PC-9 (cell line): ENCODE measurements at regions not wholly inside any gene's neighbourhood (a gene's known extent, or its start where the extent isn't known, plus 50 kb on each side); places are given as distances from the start of the nearest gene placed in this dataset.

Experiments
- BruUV-seq: library from RNA; stranded (reverse); fragments of 400-500 nt; replicated peaks from 2 replicates; lab custom pipeline; 2021; lab: Mats Ljungman, UMichigan
- CTCF ChIA-PET: fragments of 300-600 bp; sonication (Branson Sonifier 250); formaldehyde crosslinking; loops from one replicate; lab custom pipeline; 2022; ENCODE audit warnings: antibody characterized with exemption; lab: Charles Lee
- POLR2A ChIA-PET: fragments of 300-600 bp; sonication (Branson Sonifier 250); formaldehyde crosslinking; loops from one replicate; lab custom pipeline; 2022; ENCODE audit warnings: antibody characterized with exemption; ENCODE audit not compliant: unreplicated experiment; lab: Charles Lee
- DNase-seq, 2 experiments: peaks; one replicate each; pipeline versions ENCODE4 v3.0.0 to v3.0.0-alpha.2; 2015 to 2022; ENCODE audit warnings: mixed read lengths in 1 of 2
- H2AFZ ChIP-seq: fragments of 200-600 bp; sonication (generic); 2 replicates; pipeline ENCODE4 v1.8.1; 2017; ENCODE audit warnings: antibody characterized with exemption
- H3F3A ChIP-seq: fragments of 200-600 bp; sonication (generic); 2 replicates; pipeline ENCODE4 v1.8.1; 2017; ENCODE audit warnings: antibody characterized with exemption, mild to moderate bottlenecking, low read depth; ENCODE audit not compliant: insufficient read depth
- H3K27ac ChIP-seq: fragments of 200-600 bp; sonication (generic); 2 replicates; pipeline ENCODE4 v1.6.1; 2016; ENCODE audit warnings: mixed run types
- H3K27me3 ChIP-seq: fragments of 200-600 bp; sonication (generic); 2 replicates; pipeline ENCODE4 v1.6.1; 2016; ENCODE audit warnings: low read depth, mixed run types; ENCODE audit not compliant: insufficient read depth
- H3K36me3 ChIP-seq: fragments of 200-600 bp; sonication (generic); 2 replicates; pipeline ENCODE4 v1.6.1; 2016; ENCODE audit warnings: low read depth, mixed run types
- H3K4me1 ChIP-seq: fragments of 200-600 bp; sonication (generic); replicated peaks from 2 replicates; pipeline ENCODE4 v1.6.1; 2016; ENCODE audit warnings: mixed run types; ENCODE audit not compliant: insufficient read depth
- H3K4me2 ChIP-seq: fragments of 200-600 bp; sonication (generic); 2 replicates; pipeline ENCODE4 v1.6.1; 2017; ENCODE audit warnings: mixed run types
- H3K4me3 ChIP-seq: fragments of 200-600 bp; sonication (generic); 2 replicates; pipeline ENCODE4 v1.6.1; 2016; ENCODE audit warnings: mixed run types
- H3K79me2 ChIP-seq: fragments of 200-600 bp; sonication (generic); 2 replicates; pipeline ENCODE4 v1.6.1; 2017; ENCODE audit warnings: low read depth, mixed run types
- H3K9me2 ChIP-seq: fragments of 200-600 bp; sonication (generic); 2 replicates; pipeline ENCODE4 v1.8.1; 2017; ENCODE audit warnings: mild to moderate bottlenecking; ENCODE audit not compliant: insufficient read depth
- H3K9me3 ChIP-seq: fragments of 200-600 bp; sonication (generic); 2 replicates; pipeline ENCODE4 v1.8.1; 2016; ENCODE audit warnings: low read depth; ENCODE audit not compliant: insufficient read depth
- H4K20me1 ChIP-seq: fragments of 200-600 bp; sonication (generic); 2 replicates; pipeline ENCODE4 v1.8.1; 2017; ENCODE audit not compliant: insufficient read depth
- CTCF ChIP-seq: fragments of 200-600 bp; sonication (generic); conservative IDR thresholded peaks from 2 replicates; pipeline ENCODE4 v1.6.1; 2017; ENCODE audit warnings: mixed run types, antibody characterized with exemption, mild to moderate bottlenecking, moderate library complexity
- EZH2 ChIP-seq: fragments of 200-600 bp; sonication (generic); IDR thresholded peaks from 2 replicates; pipeline ENCODE4 v1.8.0; 2017; ENCODE audit warnings: antibody characterized with exemption, low read depth
- intact Hi-C: fragments of 100-400 bp; cut with micrococcal nuclease; formaldehyde crosslinking; loops from one replicate; pipeline ENCODE4 v1.10.0; 2022; ENCODE audit not compliant: unreplicated experiment

- no peak for TF ChIP-seq CTCF
- TF ChIP-seq EZH2 = no peak
- Histone ChIP-seq H3K4me1 (no peaks in the 10 kb centered on the region), H3K27me3 (no peaks in the 10 kb centered on the region), H3K79me2 (no peaks in the 10 kb centered on the region), H3K4me2 (no peak overlapping the region), H3K27ac (no peak overlapping the region), H3F3A (no peaks in the 10 kb centered on the region), H4K20me1 (no peaks in the 10 kb centered on the region), H3K9me2 (no peaks in the 10 kb centered on the region; the same call in 1 of the 2 replicates), H3K4me3 (no peak overlapping the region), H3K36me3 (no peaks in the 10 kb centered on the region), H2AFZ (no peak overlapping the region), H3K9me3 (no peaks in the 10 kb centered on the region)
- ChIA-PET CTCF (no interaction called here), POLR2A (no interaction called here)
- intact Hi-C loops = no loop called here
- no TSS peak for BruUV-seq
- DNase-seq = no peak
Measured at GRCh38 chr5:99773290-99773689, 761.9 kb upstream of the FAM174A start.

- no peaks in the 10 kb centered on the region for H3K4me1 ChIP-seq
- H3K4me3 ChIP-seq = no peak overlapping the region
- no peak for TF ChIP-seq CTCF
- no peak for TF ChIP-seq EZH2
- H3K36me3 ChIP-seq = no peaks in the 10 kb centered on the region
- POLR2A ChIA-PET = no interaction called here
- intact Hi-C loops = no loop called here
- CTCF ChIA-PET = no interaction called here
- H3K4me2 ChIP-seq = no peak overlapping the region
- no peaks in the 10 kb centered on the region for H3K9me3 ChIP-seq
- no peaks in the 10 kb centered on the region for H3K79me2 ChIP-seq
- H3K27me3 ChIP-seq = no peaks in the 10 kb centered on the region
- no peaks in the 10 kb centered on the region for H4K20me1 ChIP-seq
- DNase-seq = no peak
- no peaks in the 10 kb centered on the region for H3K9me2 ChIP-seq
- no peaks in the 10 kb centered on the region for H3F3A ChIP-seq
- no TSS peak for BruUV-seq
- H2AFZ ChIP-seq = no peak overlapping the region
- no peak overlapping the region for H3K27ac ChIP-seq
Measured at GRCh38 chr5:99771296-99771695, 763.9 kb upstream of the FAM174A start.

- Histone ChIP-seq H3K27ac (no peak overlapping the region), H3K27me3 (no peaks in the 10 kb centered on the region), H2AFZ (no peak overlapping the region), H3K4me2 (no peak overlapping the region), H3K4me1 (no peaks in the 10 kb centered on the region), H3K79me2 (no peaks in the 10 kb centered on the region), H3F3A (no peaks in the 10 kb centered on the region), H3K9me3 (no peaks in the 10 kb centered on the region), H3K9me2 (no peaks in the 10 kb centered on the region), H3K36me3 (no peaks in the 10 kb centered on the region), H4K20me1 (no peaks in the 10 kb centered on the region), H3K4me3 (no peak overlapping the region)
- no peak for TF ChIP-seq EZH2
- no peak for TF ChIP-seq CTCF
- no TSS peak for BruUV-seq
- ChIA-PET CTCF (no interaction called here), POLR2A (no interaction called here)
- DNase-seq = no peak
- intact Hi-C loops = no loop called here
Measured at GRCh38 chr5:99765011-99765410, 770.2 kb upstream of the FAM174A start.
